Gastrocnemius medialis (tissue), 4 donors: ENCODE measurements at regions not wholly inside any gene's neighbourhood (a gene's known extent, or its start where the extent isn't known, plus 50 kb on each side); places are given as distances from the start of the nearest gene placed in this dataset.
"Not testable (repeated sequence)": the region's sequence is repeated elsewhere in the genome, so short reads cannot be mapped to it uniquely, and the experiment has no call there.

ENCODE experiments used
- ATAC-seq, 2 donors: fragments of 150-250 bp; one replicate each; pipeline ENCODE4 v1.9.1; 2016
- DNase-seq, 2 donors: peaks; one replicate each; pipeline ENCODE4 v3.0.0-alpha.2; 2019
- H3K27ac ChIP-seq, 4 donors: fragments of 200-600 bp; sonication (generic); 1 replicate in 1 of 4; 2 replicates in 3 of 4; pipeline ENCODE4 v1.5.1; 2016 to 2018; ENCODE audit warnings: mild to moderate bottlenecking in 2 of 4, moderate library complexity in 1 of 4
- H3K27me3 ChIP-seq, 3 donors: fragments of 200-600 bp; sonication (generic) in 2 of 3; 1 replicate in 1 of 3; 2 replicates in 2 of 3; pipeline versions ENCODE4 v1.5.1 to v1.6.0; 2016 to 2019; ENCODE audit warnings: mild to moderate bottlenecking in 1 of 3, moderate library complexity in 1 of 3
- H3K36me3 ChIP-seq, 2 donors: fragments of 200-600 bp; sonication (generic) in 1 of 2; one replicate each; pipeline ENCODE4 v1.5.1; 2017 to 2018
- H3K4me1 ChIP-seq, 2 donors: fragments of 200-600 bp; sonication (generic) in 1 of 2; one replicate each; pipeline ENCODE4 v1.5.1; 2016 to 2017; ENCODE audit warnings: mild to moderate bottlenecking in 2 of 2
- H3K4me3 ChIP-seq, 4 donors: fragments of 200-600 bp; sonication (generic) in 3 of 4; 1 replicate in 1 of 4; 2 replicates in 3 of 4; pipeline ENCODE4 v1.5.1; 2016 to 2019; ENCODE audit warnings: mild to moderate bottlenecking in 2 of 4
- H3K9me3 ChIP-seq, 3 donors: fragments of 200-600 bp; sonication (generic) in 2 of 3; 1 replicate in 1 of 3; 2 replicates in 2 of 3; pipeline ENCODE4 v1.5.1; 2016 to 2019
- POLR2A ChIP-seq, 2 donors: fragments of 450-650 bp; IDR thresholded peaks; one replicate each; pipeline ENCODE4 v1.6.1; 2017; ENCODE audit warnings: antibody characterized with exemption in 2 of 2, mild to moderate bottlenecking in 2 of 2, moderate library complexity in 2 of 2
- in situ Hi-C, 4 donors: fragments of 200-750 bp; cut with MboI; loops; one replicate each; pipeline versions ENCODE4 v1.15.0 to v1.8.0; 2017; ENCODE audit warnings: low sequenced_read_pairs in 4 of 4
- intact Hi-C: fragments of 100-400 bp; cut with DNase I; formaldehyde crosslinking; loops from one replicate; pipeline ENCODE4 v1.15.1; 2023; ENCODE audit warnings: low total_unique reads
- TF ChIP-seq, protein P1 (sequence below), 5 experiments: fragments of 450-650 bp in 3 of 5; fragments of 200-600 bp in 2 of 5; sonication (generic) in 2 of 5; IDR thresholded peaks in 4 of 5; conservative IDR thresholded peaks in 1 of 5; 1 replicate in 4 of 5; 2 replicates in 1 of 5; pipeline ENCODE4 v1.5.1; 2016 to 2019; ENCODE audit warnings: antibody characterized with exemption in 5 of 5, mild to moderate bottlenecking in 3 of 5, moderate library complexity in 3 of 5

DNA sequence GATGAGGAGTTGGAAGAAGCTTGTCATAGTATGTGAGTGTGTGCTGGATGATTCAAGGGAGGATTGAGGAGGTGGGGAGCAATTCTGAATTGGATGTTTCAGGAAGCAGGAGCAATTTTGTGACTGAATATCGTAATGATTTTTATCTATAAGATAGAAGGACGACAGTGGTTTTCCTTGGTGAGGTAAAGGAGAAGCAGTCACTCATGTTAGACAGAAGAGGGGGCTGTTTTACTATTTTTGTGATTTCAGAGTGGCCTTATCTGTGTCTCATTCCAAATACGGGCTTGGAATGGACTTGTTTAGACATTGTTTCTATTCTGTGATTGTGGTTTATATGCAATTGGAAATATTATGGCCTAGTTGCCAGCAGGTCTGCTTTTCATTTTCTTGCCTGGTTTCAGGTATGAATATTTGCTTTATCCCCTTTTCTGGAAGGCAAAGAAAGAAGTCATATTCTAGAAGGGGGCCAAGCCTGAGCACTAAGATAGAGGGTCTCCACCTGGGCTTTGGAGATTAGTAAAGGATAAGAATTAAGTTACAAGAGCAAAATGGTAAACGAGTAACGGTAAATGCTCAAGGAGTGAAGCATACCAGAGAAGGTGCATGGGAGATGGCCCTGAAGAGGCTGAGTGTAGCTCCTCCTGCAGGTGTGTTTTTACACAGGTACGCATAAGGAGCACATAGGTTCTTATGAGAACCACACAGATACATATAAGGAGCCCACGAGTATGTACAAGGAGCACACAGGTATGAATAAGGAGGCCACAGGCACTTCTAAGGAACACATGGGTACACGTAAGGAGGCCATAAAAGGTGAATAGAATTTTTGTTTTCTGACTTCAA, 124.6 kb upstream of the KCNAB1 start:
- no peak for TF ChIP-seq POLR2A (IDR thresholded peaks at IDR 0.05)
- TF ChIP-seq, protein P1, sequence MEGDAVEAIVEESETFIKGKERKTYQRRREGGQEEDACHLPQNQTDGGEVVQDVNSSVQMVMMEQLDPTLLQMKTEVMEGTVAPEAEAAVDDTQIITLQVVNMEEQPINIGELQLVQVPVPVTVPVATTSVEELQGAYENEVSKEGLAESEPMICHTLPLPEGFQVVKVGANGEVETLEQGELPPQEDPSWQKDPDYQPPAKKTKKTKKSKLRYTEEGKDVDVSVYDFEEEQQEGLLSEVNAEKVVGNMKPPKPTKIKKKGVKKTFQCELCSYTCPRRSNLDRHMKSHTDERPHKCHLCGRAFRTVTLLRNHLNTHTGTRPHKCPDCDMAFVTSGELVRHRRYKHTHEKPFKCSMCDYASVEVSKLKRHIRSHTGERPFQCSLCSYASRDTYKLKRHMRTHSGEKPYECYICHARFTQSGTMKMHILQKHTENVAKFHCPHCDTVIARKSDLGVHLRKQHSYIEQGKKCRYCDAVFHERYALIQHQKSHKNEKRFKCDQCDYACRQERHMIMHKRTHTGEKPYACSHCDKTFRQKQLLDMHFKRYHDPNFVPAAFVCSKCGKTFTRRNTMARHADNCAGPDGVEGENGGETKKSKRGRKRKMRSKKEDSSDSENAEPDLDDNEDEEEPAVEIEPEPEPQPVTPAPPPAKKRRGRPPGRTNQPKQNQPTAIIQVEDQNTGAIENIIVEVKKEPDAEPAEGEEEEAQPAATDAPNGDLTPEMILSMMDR (IDR thresholded peaks at IDR 0.05 in 4 of 5, conservative IDR thresholded peaks at IDR 0.05 in 1 of 5), result peak in 2 of 5 experiments; percentile 13 to 28
- no peak overlapping the region for H3K27ac ChIP-seq
- DNase-seq (no peak), ATAC-seq (no peak)
- H3K9me3 ChIP-seq, result no peaks in the 10 kb centered on the region
- no peaks in the 10 kb centered on the region for H3K27me3 ChIP-seq
- no peak overlapping the region for H3K4me3 ChIP-seq
- no peaks in the 10 kb centered on the region for H3K36me3 ChIP-seq
- no peaks in the 10 kb centered on the region for H3K4me1 ChIP-seq
- in situ Hi-C loops (no loop called here), intact Hi-C loops (no loop called here)

DNA sequence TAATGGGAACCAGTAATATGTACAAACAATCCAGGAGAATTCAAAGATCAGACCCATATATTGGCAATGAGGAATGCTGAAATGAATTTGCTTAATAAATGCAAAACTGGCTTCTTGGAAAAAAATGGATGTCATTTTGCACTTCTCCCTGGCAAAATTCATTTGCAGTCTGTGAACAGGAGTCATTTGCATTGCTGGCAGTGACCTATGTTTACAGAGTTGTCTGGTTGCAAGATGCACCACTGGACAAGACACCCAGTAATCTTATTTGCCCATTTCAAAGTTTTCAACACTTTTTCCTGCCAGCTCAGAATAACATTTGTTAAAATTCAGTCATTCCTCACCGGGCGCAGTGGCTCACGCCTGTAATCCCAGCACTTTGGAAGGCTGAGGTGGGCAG, 123.5 kb upstream of the KCNAB1 start:
- Histone ChIP-seq H3K9me3 (no peaks in the 10 kb centered on the region), H3K36me3 (no peaks in the 10 kb centered on the region), H3K27ac (no peak overlapping the region), H3K27me3 (no peaks in the 10 kb centered on the region), H3K4me3 (no peak overlapping the region), H3K4me1 (no peaks in the 10 kb centered on the region)
- no peak for DNase-seq
- TF ChIP-seq, protein P1 (IDR thresholded peaks at IDR 0.05 in 4 of 5, conservative IDR thresholded peaks at IDR 0.05 in 1 of 5), result no peak
- TF ChIP-seq POLR2A (IDR thresholded peaks at IDR 0.05), result no peak
- intact Hi-C loops (no loop called here), in situ Hi-C loops (no loop called here)
- ATAC-seq, result no peak

DNA sequence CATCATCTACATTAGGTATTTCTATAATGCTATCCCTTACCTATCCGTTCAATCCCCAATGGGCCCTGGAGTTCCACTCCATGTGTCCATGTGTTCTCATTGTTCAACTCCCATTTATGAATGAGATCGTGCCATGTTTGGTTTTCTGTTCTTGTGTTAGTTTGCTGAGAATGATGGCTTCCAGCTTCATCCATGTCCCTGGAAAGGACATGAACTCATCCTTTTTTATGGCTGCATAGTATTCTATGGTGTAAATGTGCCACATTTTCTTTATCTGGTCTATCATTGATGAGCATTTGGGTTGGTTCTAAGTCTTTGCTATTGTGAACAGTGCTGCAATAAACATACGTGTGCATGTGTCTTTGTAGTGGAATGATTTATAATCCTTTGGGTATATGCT, 122.2 kb upstream of the KCNAB1 start:
- intact Hi-C loops, result not testable (repeated sequence)

DNA sequence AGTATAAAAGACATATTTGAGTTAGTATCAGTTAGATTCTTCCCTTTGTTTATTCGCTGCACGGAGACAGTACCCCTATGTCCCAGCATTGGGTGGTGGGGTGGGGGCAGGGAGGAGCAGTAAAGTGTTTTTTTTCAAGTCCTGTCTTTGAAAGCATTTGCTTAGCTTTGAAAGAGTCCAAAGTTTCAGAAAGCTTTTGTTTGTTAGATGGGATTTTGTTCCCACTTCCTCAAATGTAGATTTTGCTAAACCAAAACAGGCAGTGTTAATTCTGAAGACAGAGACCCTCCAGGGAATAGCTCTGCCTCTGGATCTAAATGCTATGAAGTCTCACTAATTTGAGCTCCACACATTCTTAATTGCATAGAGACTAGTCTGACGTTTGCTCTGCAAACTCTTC, 114.6 kb upstream of the KCNAB1 start:
- H3K36me3 ChIP-seq, result no peaks in the 10 kb centered on the region
- H3K9me3 ChIP-seq, result no peaks in the 10 kb centered on the region
- no peaks in the 10 kb centered on the region for H3K27me3 ChIP-seq
- in situ Hi-C loops (no loop called here), intact Hi-C loops (no loop called here)
- no peak overlapping the region for H3K4me3 ChIP-seq
- H3K27ac ChIP-seq, result no peak overlapping the region
- ATAC-seq, result no peak
- no peaks in the 10 kb centered on the region for H3K4me1 ChIP-seq
- TF ChIP-seq POLR2A (IDR thresholded peaks at IDR 0.05), result no peak
- TF ChIP-seq, protein P1 (IDR thresholded peaks at IDR 0.05 in 4 of 5, conservative IDR thresholded peaks at IDR 0.05 in 1 of 5), result no peak
- DNase-seq, result no peak

More for the DNA sequence above, 122.2 kb upstream of the KCNAB1 start:
- H3K4me1 ChIP-seq, ATAC-seq, in situ Hi-C loops, H3K4me3 ChIP-seq, H3K27ac ChIP-seq, H3K27me3 ChIP-seq, H3K36me3 ChIP-seq, DNase-seq, H3K9me3 ChIP-seq: not testable (repeated sequence)

DNA sequence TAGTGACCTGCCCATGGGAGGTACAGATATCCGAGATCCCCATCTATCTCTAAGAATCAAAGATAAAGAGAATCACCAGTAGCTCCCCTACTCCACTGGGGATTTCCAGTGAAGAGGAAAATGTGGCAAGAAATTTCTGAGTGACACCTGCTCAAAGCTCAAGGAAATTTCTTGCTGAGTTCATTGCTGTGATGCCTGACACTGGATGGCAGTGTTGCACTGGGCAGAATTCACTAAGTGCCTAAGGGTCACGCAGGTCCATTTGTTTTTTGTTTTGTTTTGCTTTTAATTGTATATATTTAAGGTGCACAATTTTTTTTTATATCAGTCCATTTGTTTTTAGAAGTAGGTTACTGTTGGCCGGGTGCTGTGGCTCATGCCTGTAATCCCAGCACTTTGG, 109.5 kb upstream of the KCNAB1 start:
- H3K4me3 ChIP-seq, result no peak overlapping the region
- intact Hi-C loops (no loop called here), in situ Hi-C loops (no loop called here)
- H3K27me3 ChIP-seq, result no peaks in the 10 kb centered on the region
- H3K9me3 ChIP-seq, result no peaks in the 10 kb centered on the region
- TF ChIP-seq, protein P1 (IDR thresholded peaks at IDR 0.05 in 4 of 5, conservative IDR thresholded peaks at IDR 0.05 in 1 of 5), result no peak
- no peak for TF ChIP-seq POLR2A (IDR thresholded peaks at IDR 0.05)
- no peak for ATAC-seq
- no peaks in the 10 kb centered on the region for H3K36me3 ChIP-seq
- H3K27ac ChIP-seq, result no peak overlapping the region
- H3K4me1 ChIP-seq, result no peaks in the 10 kb centered on the region
- no peak for DNase-seq
